HL-60 (cell line): ENCODE measurements at regions not wholly inside any gene's neighbourhood (a gene's known extent, or its start where the extent isn't known, plus 50 kb on each side); places are given as distances from the start of the nearest gene placed in this dataset.

Experiments
- CTCF ChIP-seq: IDR thresholded peaks from one replicate; pipeline ENCODE4 v1.5.1; 2011; ENCODE audit warnings: low read length, control low read depth, inconsistent platforms; ENCODE audit not compliant: insufficient read depth
- GABPA ChIP-seq: IDR thresholded peaks from 2 replicates; pipeline ENCODE4 v1.6.1; 2012; ENCODE audit warnings: low read depth
- POLR2AphosphoS5 ChIP-seq: IDR thresholded peaks from 2 replicates; pipeline ENCODE4 v1.6.1; 2012; ENCODE audit warnings: low read depth
- SPI1 ChIP-seq: IDR thresholded peaks from 2 replicates; pipeline ENCODE4 v1.6.1; 2012; ENCODE audit warnings: low read depth, mild to moderate bottlenecking, borderline replicate concordance
- TF ChIP-seq, protein P1 (sequence below): IDR thresholded peaks from 2 replicates; pipeline ENCODE4 v1.6.1; 2012; ENCODE audit warnings: low read depth; ENCODE audit not compliant: insufficient replicate concordance

GRCh38 chr21:24097181-24097580, 1510.1 kb downstream of the MRPL39 start:
- TF ChIP-seq CTCF (no peak), POLR2AphosphoS5 (no peak), SPI1 (no peak), GABPA (no peak)
- TF ChIP-seq, protein P1, sequence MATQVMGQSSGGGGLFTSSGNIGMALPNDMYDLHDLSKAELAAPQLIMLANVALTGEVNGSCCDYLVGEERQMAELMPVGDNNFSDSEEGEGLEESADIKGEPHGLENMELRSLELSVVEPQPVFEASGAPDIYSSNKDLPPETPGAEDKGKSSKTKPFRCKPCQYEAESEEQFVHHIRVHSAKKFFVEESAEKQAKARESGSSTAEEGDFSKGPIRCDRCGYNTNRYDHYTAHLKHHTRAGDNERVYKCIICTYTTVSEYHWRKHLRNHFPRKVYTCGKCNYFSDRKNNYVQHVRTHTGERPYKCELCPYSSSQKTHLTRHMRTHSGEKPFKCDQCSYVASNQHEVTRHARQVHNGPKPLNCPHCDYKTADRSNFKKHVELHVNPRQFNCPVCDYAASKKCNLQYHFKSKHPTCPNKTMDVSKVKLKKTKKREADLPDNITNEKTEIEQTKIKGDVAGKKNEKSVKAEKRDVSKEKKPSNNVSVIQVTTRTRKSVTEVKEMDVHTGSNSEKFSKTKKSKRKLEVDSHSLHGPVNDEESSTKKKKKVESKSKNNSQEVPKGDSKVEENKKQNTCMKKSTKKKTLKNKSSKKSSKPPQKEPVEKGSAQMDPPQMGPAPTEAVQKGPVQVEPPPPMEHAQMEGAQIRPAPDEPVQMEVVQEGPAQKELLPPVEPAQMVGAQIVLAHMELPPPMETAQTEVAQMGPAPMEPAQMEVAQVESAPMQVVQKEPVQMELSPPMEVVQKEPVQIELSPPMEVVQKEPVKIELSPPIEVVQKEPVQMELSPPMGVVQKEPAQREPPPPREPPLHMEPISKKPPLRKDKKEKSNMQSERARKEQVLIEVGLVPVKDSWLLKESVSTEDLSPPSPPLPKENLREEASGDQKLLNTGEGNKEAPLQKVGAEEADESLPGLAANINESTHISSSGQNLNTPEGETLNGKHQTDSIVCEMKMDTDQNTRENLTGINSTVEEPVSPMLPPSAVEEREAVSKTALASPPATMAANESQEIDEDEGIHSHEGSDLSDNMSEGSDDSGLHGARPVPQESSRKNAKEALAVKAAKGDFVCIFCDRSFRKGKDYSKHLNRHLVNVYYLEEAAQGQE, result no peak
